Retinal pigment epithelial cell (primary cell): ENCODE measurements at regions not wholly inside any gene's neighbourhood (a gene's known extent, or its start where the extent isn't known, plus 50 kb on each side); places are given as distances from the start of the nearest gene placed in this dataset.

Source experiments
- DNase-seq: peaks from one replicate; pipeline ENCODE4 v3.0.0-alpha.2; 2010; ENCODE audit warnings: low read depth
- H3K4me3 ChIP-seq: 2 replicates; pipeline ENCODE4 v1.5.1; 2011; ENCODE audit warnings: mild to moderate bottlenecking, low read length, control low read depth, moderate library complexity
- TF ChIP-seq, protein P1 (sequence below): conservative IDR thresholded peaks from 2 replicates; pipeline ENCODE4 v1.5.1; 2011; ENCODE audit warnings: low read depth, low read length, control low read depth, inconsistent platforms

DNA sequence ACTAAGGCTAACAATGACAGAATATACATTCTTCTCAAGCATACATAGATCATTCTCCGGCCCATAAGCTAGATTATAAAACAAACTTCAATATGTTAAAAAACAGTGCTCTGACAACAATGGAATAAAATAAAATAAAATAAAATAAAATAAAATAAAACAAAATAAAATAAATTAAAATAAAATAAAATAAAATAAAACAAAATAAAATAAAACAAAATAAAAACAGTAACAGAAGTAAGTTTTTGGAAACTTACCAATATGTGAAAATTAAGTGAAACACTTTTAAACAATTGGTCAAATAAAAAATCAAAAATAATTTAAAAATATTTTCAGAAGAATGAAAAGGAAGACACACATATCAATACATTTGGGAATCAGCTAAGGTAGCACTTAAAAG lies 1785.8 kb upstream of the PCDH20 start:
- TF ChIP-seq, protein P1, sequence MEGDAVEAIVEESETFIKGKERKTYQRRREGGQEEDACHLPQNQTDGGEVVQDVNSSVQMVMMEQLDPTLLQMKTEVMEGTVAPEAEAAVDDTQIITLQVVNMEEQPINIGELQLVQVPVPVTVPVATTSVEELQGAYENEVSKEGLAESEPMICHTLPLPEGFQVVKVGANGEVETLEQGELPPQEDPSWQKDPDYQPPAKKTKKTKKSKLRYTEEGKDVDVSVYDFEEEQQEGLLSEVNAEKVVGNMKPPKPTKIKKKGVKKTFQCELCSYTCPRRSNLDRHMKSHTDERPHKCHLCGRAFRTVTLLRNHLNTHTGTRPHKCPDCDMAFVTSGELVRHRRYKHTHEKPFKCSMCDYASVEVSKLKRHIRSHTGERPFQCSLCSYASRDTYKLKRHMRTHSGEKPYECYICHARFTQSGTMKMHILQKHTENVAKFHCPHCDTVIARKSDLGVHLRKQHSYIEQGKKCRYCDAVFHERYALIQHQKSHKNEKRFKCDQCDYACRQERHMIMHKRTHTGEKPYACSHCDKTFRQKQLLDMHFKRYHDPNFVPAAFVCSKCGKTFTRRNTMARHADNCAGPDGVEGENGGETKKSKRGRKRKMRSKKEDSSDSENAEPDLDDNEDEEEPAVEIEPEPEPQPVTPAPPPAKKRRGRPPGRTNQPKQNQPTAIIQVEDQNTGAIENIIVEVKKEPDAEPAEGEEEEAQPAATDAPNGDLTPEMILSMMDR = no peak
- H3K4me3 ChIP-seq = no peak overlapping the region
- no peak for DNase-seq

DNA sequence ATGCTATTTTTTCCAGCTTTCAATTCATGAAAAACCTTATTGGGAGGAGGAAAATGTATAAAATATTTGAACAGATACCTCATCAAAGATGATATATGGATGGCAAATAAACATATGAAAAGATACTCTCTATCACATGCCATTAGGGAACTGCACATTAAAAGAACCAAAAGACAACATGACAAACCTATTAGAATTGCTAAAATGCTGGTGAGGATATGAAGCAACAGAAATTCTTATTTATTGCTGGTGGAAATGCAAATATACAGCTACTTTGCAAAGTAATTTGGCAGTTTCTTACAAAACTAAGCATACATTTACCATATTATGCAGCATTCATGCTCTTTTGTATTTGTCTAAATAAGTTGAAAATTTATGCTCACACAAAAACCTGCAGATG lies 1783.9 kb upstream of the PCDH20 start:
- no peak for DNase-seq

DNA sequence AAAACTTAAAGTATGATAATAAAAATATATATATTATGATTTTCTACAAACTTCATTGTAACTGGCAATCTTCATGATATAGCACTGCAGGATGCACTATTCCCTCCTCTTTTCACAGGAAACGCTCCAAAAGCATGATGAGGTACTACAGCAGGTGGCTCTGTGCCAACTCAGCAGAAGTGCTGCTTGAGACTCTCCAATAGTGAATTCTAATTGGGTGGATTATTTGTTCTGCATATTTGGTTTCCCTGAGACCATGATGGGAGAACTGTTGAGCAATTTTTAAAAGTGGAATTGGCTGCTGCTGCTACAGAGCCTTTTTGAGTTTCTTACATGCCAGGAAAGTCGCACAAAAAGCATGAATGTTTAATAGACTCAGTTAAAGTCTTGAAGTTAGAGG lies 1782.4 kb upstream of the PCDH20 start:
- TF ChIP-seq, protein P1 = no peak
- no peak for DNase-seq
- no peak overlapping the region for H3K4me3 ChIP-seq

More for the DNA sequence above, 1783.9 kb upstream of the PCDH20 start:
- H3K4me3 ChIP-seq = no peak overlapping the region
- TF ChIP-seq, protein P1 = no peak

DNA sequence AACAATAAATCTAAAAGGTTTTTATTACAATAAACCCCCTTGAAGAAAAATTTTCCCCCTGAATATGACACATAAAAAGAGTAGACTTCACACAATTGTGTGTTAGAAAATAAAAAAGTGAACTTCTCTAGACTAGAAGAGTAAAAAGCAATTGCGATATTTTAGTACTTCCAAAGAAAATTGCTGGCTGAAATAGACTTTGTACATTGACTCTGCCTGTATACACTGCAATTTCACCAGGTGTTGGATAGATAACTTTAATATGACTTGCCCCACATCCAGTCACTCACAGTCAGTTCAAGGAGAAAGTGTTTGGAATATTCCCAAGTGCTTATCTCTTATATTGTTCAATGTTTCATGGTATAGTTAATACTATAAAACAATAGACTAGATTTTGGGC lies 1780.1 kb upstream of the PCDH20 start:
- TF ChIP-seq, protein P1 = no peak
- no peak for DNase-seq
- no peak overlapping the region for H3K4me3 ChIP-seq

DNA sequence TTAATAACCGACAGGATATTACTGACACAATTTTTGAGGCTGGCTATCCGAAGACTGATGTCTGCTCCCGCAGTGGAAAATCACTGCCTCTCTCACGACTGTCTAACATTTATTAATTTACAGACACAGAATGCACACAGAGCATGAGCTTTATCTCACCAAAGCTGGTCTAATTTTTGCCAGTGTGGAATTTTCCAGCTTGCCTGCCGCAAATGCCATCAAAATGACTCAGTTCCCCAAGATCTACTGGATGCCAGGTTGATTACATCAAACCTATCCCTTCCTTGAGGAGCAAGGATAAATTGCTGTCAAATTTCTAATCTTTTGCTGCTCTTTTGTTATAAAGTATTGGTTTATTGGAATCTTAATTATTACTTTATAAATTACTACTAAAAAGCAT lies 1775.1 kb upstream of the PCDH20 start:
- peak; percentile 80 for DNase-seq

DNA sequence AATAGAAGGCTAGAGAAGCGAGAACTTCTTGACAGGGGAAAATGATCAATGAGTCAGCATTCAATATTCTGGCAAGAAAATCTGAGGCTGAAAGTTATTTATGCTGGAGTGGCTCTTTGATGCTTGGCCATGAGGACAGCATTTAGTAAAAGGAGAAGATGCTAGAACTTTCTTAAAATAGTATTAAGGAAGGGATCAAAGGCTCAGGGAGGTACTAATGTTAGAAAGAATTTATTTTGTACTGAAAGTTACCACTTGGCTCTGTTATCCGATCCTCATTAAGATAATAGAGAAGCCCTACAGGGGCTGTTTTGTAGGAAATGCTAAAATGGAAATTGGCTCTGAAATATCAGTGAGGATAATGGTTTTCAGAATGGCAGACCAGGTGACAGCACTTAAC lies 1774.6 kb upstream of the PCDH20 start:
- no peak overlapping the region for H3K4me3 ChIP-seq
- no peak for DNase-seq
- TF ChIP-seq, protein P1 = no peak

More for the DNA sequence above, 1775.1 kb upstream of the PCDH20 start:
- H3K4me3 ChIP-seq = peak overlapping the region; percentile 5
- TF ChIP-seq, protein P1 = no peak

DNA sequence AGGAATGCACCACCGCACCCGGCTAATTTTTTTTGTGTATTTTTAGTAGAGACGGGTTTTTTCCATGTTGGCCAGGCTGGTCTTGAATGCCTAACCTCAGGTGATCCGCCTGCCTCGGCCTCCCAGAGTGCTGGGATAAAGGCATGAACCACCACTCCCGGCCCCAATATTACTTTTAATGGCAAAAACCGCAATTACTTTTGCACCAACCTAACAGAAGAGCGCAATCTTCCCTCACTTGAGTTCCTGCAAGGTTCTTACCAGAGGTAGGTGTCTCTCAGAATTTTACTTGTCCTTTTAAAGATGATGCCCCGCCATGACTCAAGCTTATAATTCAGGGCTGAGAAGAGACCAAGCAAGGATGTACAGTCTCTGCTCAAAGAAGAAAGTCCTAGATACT lies 1774.1 kb upstream of the PCDH20 start:
- TF ChIP-seq, protein P1 = no peak
- DNase-seq = no peak
- H3K4me3 ChIP-seq = no peak overlapping the region
